Stimulated activated naive CD4-positive, alpha-beta T cell (primary cell): ENCODE measurements at regions not wholly inside any gene's neighbourhood (a gene's known extent, or its start where the extent isn't known, plus 50 kb on each side); places are given as distances from the start of the nearest gene placed in this dataset.

Experiments used
- DNase-seq, 6 experiments: peaks; one replicate each; lab custom pipeline; 2025; lab: John Stamatoyannopoulos, UW

GRCh38 chr18:24734058-24734457, 273.6 kb downstream of the HRH4 start:
- DNase-seq: no peak

DNA sequence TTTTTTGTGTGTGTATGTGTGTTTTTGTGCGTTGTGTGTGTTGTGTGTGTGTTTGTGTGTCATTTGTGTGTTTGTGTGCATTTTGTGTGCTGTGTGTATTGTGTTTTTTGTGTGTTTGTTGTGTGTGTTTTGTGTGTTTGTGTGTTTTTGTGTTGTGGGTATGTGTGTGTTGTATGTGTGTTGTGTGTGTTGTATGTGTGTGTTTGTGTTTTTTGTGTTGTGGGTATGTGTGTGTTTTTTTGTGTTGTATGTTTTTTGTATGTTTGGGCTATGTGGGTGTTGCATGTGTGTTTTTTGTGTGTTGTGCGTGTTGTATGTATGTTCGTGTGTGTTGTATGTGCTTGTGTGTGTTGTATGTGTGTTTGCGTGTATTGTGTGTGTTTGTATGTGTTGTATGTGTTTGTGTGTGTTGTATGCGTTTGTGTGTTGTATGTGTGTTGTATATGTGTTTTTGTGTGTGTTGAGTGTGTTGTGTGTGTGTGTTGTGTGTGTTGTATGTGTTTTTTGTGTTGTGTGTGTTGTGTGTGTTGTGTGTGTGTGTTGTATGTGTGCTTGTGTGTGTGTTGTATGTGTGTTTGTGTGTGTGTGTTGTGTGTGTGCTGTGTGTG, 275.3 kb downstream of the HRH4 start:
- DNase-seq: no peak

- no peak for DNase-seq
These were observed 276.4 kb downstream of the HRH4 start for GRCh38 chr18:24736662-24737330.

- DNase-seq: no peak
These were observed 280.4 kb downstream of the HRH4 start for GRCh38 chr18:24740829-24741228.

DNA sequence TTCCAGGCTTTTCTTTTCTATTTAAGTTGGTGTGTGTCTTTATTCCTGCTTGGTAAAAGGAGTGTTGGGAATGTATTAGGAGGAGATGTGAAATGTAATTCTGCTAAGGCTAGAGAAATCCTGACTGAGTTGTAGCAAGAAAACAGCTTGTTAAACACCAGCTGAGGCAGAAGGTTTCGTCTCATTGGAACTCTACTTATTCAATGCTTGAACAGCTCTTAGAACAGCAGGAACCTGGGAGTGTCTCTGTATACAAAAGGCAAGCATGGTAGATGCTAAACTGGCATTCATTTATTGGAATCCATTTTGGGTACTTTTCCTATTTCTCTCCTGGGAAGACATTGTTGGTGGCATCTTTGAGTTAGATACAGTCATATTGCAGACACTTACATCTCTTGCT, 280.9 kb downstream of the HRH4 start:
- no peak for DNase-seq

DNA sequence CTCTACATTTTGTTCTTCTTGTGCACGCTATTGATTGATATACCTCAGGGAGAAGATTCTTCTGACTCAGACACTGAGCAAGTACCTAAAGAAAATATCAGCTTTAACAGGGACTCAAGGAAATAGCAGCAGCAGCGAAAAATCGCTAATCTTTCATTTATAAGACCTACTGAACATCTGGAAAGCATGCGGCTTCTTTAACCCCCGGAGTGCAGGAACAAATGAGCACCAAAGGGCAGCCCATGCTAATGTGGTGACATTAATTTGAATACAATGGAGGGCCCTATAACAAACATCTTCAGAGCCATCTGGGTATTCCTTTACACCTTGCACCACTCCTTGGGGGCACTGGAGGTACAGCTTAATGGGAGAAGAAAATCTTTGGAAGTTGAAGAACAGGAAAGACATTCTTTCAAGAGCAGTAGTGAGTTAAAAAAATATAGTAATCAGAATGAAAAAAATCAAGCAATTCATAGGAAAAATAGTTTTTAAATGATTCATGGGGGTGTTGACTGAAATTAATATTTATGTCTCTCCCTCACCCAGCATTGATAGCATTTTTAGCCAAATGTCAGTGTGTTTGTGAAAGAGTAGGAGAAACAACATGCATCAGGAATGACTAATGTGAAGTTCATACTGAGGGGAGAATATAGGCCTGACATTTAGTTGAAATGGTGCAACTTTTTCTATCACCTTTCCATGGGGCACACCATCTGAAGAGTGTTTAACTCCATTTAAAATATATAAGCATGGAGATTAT, 281.7 kb downstream of the HRH4 start:
- DNase-seq: no peak

- no peak for DNase-seq
These were observed 294.3 kb downstream of the HRH4 start for GRCh38 chr18:24754583-24755253.

DNA sequence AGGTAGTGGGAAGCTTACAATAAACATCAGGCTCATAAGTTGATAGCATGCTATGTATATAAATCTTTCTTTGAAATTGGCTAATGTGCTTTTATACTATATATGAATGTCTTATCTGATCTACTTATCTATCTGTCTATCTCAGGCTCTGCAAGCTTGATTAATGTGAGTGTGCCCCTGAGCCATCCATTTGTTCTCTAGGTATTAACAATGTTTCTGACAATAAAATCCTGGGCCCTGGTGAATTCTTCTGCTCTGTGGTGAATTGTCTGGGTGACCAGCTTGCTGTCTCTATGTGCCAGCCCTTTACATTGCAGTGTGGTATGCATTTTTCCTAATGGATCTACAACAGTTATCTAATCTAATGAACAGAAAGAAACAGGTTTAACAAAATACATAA, 295.9 kb downstream of the HRH4 start:
- DNase-seq: no peak

GRCh38 chr18:24757134-24757533, 296.7 kb downstream of the HRH4 start:
- no peak for DNase-seq

DNA sequence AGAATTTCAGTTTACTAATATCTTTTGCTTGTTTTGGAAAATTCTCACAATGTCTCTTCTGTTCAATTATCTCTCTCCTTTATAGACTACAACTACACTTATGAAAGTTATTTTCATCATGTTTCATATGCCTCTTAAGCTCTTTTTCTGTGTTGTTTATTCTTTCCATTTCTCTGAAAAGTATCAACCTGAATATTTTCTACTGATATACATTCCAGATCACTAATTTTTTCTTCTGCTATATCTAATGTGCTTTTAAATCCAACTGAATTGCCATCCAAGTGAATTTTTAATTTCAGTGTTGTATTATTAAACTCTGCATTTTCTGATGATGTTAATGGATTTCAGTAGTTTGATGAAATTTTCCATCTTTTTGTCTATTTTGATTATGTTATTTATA, 301.3 kb downstream of the HRH4 start:
- no peak for DNase-seq

- no peak for DNase-seq
These were observed 302.1 kb downstream of the HRH4 start for GRCh38 chr18:24762511-24762910.

- DNase-seq: no peak
These were observed 303.5 kb downstream of the HRH4 start for GRCh38 chr18:24763765-24764513.

GRCh38 chr18:24764766-24765165, 304.3 kb downstream of the HRH4 start:
- DNase-seq: no peak

GRCh38 chr18:24766376-24766775, 305.9 kb downstream of the HRH4 start:
- no peak for DNase-seq

DNA sequence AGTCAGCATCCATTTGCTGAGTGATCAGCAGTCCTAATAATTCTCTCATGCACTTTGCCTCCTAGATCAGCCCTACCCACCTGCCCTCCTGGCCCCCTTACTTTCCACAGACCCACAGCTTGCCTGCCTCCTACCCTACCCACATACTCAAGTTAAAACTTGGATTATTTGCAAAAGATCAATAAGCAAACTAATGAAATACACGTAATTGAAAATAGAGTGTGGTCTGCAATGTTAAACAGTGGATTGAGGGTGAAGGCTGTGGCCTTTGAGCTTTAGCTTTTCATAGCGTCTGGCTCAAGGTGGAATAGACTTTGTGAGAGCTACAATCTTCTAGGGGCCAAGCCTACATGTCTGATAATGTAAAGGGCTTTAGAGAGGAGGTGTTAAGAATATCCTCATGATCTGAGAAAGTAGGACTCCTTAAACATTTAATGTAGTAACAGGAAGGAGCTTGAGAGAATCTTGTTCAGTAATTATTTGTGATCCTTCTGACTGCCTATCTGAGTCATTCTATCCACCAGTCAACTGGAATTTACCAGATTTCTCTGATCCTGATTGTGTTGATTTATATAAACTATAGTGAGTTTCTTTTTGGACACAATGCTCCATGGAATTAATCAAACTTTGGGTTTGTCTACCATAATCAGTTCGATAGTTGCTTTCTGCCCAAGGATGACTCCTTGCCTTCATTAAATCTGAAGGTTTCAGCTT, 310.0 kb downstream of the HRH4 start:
- no peak for DNase-seq

DNA sequence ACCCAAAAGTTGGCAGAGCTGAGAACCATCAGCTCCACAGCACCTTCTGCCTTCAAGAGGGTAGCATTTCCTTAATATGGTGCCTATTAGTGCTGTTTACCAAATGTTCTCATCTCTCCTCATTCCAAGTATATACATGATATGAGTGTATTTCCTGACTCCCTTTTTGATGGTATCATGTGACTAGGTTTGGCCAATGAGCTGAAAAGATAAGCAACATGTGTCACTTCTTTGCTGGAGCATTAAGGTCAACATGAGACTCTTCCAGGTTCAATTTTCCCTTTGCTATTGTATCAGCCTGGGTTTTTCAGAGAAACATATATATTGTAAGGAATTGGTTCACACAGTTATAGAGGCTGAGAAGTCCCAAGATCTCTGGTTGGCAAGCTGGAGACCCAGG, 310.9 kb downstream of the HRH4 start:
- no peak for DNase-seq

DNA sequence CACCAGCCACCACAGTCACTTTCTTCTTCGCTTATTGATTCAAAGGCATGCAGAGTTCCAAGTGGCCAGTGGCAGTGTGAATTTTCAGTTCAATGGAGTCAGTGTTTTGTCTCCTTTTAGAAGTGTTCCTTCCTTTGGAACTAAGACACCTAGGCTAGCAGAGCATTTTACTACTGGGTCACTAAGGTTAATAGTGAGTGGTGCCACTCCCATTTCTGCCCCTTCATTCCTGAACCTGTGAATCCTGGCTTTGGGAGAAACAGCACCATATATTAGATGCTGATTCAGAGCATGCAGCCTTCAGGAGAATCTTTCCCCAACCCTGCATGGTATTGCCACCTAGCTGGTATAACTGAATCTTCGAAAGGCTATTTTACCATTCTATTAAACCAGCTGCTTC, 312.7 kb downstream of the HRH4 start:
- DNase-seq: no peak

- DNase-seq: no peak
These were observed 315.6 kb downstream of the HRH4 start for GRCh38 chr18:24776019-24776418.

GRCh38 chr18:24778810-24779418, 318.5 kb downstream of the HRH4 start:
- DNase-seq: no peak

GRCh38 chr18:24782566-24782965, 322.1 kb downstream of the HRH4 start:
- DNase-seq: no peak

GRCh38 chr18:24785019-24785418, 324.6 kb downstream of the HRH4 start:
- no peak for DNase-seq
